Suprapubic skin (tissue), 4 donors: ENCODE measurements at regions not wholly inside any gene's neighbourhood (a gene's known extent, or its start where the extent isn't known, plus 50 kb on each side); places are given as distances from the start of the nearest gene placed in this dataset.
A peak's percentile ranks its signal among the peaks of the same experiment; 100 is the strongest.

Experiments used
- EP300 ChIP-seq: sonication (generic); formaldehyde crosslinking; IDR thresholded peaks from one replicate; pipeline ENCODE4 v1.6.1; 2017; ENCODE audit warnings: antibody characterized with exemption
- POLR2A ChIP-seq, 2 donors: fragments of 450-650 bp; IDR thresholded peaks; one replicate each; pipeline ENCODE4 v1.6.1; 2017; ENCODE audit warnings: antibody characterized with exemption in 2 of 2, mild to moderate bottlenecking in 2 of 2, moderate library complexity in 2 of 2
- POLR2AphosphoS5 ChIP-seq, 3 donors: sonication (generic); formaldehyde crosslinking; IDR thresholded peaks; one replicate each; pipeline ENCODE4 v1.6.1; 2017; ENCODE audit warnings: antibody characterized with exemption in 3 of 3
- TF ChIP-seq, protein P1 (sequence below), 2 donors: fragments of 200-600 bp in 1 of 2; fragments of 450-650 bp in 1 of 2; sonication (generic) in 1 of 2; IDR thresholded peaks; one replicate each; pipeline ENCODE4 v1.5.1; 2016 to 2019; ENCODE audit warnings: antibody characterized with exemption in 2 of 2, mild to moderate bottlenecking in 1 of 2, moderate library complexity in 1 of 2

DNA sequence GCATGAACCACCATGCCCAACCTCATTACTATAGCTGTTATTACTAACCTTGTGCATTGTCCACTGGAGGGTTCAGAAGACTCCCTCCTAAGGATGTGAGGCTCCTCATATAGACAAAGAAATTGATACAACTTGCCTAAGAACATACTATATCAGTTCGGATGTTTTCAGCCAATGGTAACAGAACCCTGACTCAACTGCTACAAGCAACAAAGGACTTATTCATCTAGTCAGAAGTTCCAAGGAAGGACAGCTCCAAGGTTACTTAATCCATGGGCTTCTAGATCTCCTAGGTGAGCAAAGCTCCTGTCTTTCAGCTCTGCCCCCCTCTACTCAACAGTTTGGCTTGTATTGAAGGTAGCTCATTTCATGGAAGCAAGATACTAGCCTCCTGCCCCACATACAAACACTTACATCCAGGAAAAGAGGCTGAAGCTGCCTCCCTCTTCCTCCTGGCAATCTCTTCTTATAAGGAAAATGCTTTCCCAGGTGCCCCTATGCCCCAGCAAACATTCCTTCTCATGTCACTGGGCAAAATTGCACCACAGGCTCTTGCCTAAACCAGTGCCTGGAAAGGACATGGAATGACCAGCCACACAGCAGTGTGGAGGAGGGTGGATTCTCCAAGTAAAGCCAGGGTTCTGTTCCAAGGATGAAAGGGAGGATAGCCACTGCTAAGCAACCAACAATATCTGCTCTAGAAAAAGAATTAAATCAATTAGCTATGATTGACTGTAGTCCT is 497.8 kb downstream of the FOXO1 start:
- no peak for TF ChIP-seq EP300
- TF ChIP-seq POLR2A (IDR thresholded peaks at IDR 0.05): no peak
- TF ChIP-seq, protein P1, sequence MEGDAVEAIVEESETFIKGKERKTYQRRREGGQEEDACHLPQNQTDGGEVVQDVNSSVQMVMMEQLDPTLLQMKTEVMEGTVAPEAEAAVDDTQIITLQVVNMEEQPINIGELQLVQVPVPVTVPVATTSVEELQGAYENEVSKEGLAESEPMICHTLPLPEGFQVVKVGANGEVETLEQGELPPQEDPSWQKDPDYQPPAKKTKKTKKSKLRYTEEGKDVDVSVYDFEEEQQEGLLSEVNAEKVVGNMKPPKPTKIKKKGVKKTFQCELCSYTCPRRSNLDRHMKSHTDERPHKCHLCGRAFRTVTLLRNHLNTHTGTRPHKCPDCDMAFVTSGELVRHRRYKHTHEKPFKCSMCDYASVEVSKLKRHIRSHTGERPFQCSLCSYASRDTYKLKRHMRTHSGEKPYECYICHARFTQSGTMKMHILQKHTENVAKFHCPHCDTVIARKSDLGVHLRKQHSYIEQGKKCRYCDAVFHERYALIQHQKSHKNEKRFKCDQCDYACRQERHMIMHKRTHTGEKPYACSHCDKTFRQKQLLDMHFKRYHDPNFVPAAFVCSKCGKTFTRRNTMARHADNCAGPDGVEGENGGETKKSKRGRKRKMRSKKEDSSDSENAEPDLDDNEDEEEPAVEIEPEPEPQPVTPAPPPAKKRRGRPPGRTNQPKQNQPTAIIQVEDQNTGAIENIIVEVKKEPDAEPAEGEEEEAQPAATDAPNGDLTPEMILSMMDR (IDR thresholded peaks at IDR 0.05): no peak
- peak in 1 of 3 donors; percentile 54 for TF ChIP-seq POLR2AphosphoS5 (IDR thresholded peaks at IDR 0.05)
